GM12873 (cell line): ENCODE measurements at regions not wholly inside any gene's neighbourhood (a gene's known extent, or its start where the extent isn't known, plus 50 kb on each side); places are given as distances from the start of the nearest gene placed in this dataset.

Experiments used
- TF ChIP-seq, protein P1 (sequence below): IDR thresholded peaks from 2 replicates; pipeline ENCODE4 v1.5.1; 2012; ENCODE audit warnings: low read depth, mild to moderate bottlenecking, moderate library complexity, low read length, control low read depth; ENCODE audit not compliant: insufficient read depth; ENCODE audit errors: missing control alignments

DNA sequence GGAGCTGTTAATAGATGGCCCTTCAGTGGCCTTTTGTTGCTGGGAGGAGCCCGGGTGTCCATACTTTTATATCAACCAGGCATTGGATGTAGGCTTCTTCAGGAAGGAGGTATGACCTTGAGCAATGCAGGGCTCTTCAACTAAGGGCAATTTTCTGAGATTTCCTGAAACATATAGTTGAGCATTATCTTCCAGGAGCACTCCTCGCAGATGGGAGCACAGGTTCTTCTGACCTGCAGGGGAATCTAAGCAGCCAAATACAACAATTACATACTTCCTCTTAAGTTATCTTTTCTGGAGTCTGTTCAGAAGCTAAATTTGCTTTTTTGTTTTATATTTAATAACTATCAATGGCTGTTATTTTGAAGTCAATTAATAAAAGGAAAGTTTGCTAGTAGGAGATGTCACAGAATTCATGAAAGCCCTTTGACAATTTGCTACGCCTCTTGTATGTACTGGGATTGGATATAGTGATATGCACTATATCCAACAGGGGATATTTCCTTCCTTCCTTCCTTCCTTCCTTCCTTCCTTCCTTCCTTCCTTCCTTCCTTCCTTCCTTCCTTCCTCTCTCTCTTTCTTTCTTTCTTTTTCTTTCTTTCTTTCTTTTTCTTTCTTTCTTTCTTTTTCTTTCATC is 422.6 kb upstream of the NEGR1 start:
- TF ChIP-seq, protein P1, sequence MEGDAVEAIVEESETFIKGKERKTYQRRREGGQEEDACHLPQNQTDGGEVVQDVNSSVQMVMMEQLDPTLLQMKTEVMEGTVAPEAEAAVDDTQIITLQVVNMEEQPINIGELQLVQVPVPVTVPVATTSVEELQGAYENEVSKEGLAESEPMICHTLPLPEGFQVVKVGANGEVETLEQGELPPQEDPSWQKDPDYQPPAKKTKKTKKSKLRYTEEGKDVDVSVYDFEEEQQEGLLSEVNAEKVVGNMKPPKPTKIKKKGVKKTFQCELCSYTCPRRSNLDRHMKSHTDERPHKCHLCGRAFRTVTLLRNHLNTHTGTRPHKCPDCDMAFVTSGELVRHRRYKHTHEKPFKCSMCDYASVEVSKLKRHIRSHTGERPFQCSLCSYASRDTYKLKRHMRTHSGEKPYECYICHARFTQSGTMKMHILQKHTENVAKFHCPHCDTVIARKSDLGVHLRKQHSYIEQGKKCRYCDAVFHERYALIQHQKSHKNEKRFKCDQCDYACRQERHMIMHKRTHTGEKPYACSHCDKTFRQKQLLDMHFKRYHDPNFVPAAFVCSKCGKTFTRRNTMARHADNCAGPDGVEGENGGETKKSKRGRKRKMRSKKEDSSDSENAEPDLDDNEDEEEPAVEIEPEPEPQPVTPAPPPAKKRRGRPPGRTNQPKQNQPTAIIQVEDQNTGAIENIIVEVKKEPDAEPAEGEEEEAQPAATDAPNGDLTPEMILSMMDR = no peak

- TF ChIP-seq, protein P1 = no peak
Observed at GRCh38 chr1:72697410-72697809, 415.1 kb upstream of the NEGR1 start.

DNA sequence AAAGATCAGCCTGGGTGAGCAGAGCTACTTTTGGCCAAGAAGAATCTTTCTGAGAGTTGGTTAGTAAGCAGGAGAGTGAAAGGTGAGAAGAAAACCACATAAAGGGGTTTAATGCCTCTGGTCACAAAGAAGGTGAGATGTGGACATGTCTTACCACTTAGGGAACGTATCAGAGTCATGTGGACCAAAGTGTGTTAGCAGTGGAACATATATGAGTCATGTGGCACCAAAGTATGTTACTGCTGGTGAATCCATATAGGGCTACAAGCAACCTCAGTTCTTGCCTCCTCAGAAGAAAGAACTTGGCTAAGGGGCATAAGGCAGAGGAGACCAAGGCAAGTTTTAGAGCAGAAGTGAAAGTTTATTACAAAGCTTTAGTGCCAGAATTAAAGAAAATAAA is 411.6 kb upstream of the NEGR1 start:
- TF ChIP-seq, protein P1 = no peak

GRCh38 chr1:72693376-72693775 is 411.0 kb upstream of the NEGR1 start:
- TF ChIP-seq, protein P1 = no peak

DNA sequence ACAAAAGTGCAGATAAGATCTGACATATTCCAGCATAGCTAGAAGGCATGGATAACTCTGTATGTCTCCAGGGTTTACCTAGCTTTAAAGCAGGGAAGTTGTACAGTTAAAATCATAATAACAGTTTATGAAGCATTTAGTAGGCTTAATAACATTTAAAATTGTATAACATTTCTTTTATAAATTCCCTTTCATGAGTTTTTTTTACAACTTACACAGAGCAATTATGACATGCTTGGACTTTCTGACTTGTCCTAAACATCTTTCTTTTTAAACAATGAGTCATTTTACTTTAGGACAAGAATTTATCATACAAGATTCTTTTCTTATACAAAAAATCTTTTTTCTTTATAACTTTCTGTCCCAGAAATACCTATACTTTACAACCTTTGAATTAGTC is 408.5 kb upstream of the NEGR1 start:
- TF ChIP-seq, protein P1 = no peak

- TF ChIP-seq, protein P1 = no peak
Observed at GRCh38 chr1:72678683-72679082, 396.3 kb upstream of the NEGR1 start.

GRCh38 chr1:72670902-72671301 is 388.6 kb upstream of the NEGR1 start:
- TF ChIP-seq, protein P1 = no peak
